ENCODE measurements at regions not wholly inside any gene's neighbourhood (a gene's known extent, or its start where the extent isn't known, plus 50 kb on each side); places are given as distances from the start of the nearest gene placed in this dataset.

- no peak for TF ChIP-seq POLR2A (IDR thresholded peaks at IDR 0.05)
- TF ChIP-seq CTCF (IDR thresholded peaks at IDR 0.05) = no peak
- no peak for TF ChIP-seq EP300 (IDR thresholded peaks at IDR 0.05)
Observed at GRCh38 chr2:53511549-53511948, 256.1 kb upstream of the CHAC2 start.
